OCI-LY3 (cell line): ENCODE measurements at regions not wholly inside any gene's neighbourhood (a gene's known extent, or its start where the extent isn't known, plus 50 kb on each side); places are given as distances from the start of the nearest gene placed in this dataset.

Experiments
- H2AFZ ChIP-seq: fragments of 200-600, 300-600 bp; shearing (Covaris generic); 2 replicates; pipeline ENCODE4 v1.6.0; 2014; ENCODE audit warnings: antibody characterized with exemption, low read depth, low read length
- H3K27ac ChIP-seq: fragments of 200-600, 300-600 bp; sonication (generic); 2 replicates; pipeline ENCODE4 v1.5.1; 2014; ENCODE audit warnings: mild to moderate bottlenecking, low read length, moderate library complexity, mixed read lengths
- H3K27me3 ChIP-seq: fragments of 200-600, 300-600 bp; sonication (generic); 2 replicates; pipeline ENCODE4 v1.6.1; 2014; ENCODE audit warnings: low read depth, low read length, mixed read lengths
- H3K36me3 ChIP-seq: fragments of 200-600, 300-600 bp; sonication (generic); replicated peaks from 2 replicates; pipeline ENCODE3; 2014; ENCODE audit warnings: low read depth, low read length, mixed read lengths
- H3K4me1 ChIP-seq: fragments of 300-600, 200-600 bp; sonication (generic); 2 replicates; pipeline ENCODE4 v1.6.1; 2014; ENCODE audit warnings: low read length, mixed read lengths
- H3K4me2 ChIP-seq: fragments of 200-600, 300-600 bp; sonication (generic); 2 replicates; pipeline ENCODE4 v1.6.1; 2014; ENCODE audit warnings: low read length, mixed read lengths
- H3K4me3 ChIP-seq: fragments of 300-600, 200-600 bp; sonication (generic); 2 replicates; pipeline ENCODE4 v1.5.1; 2014; ENCODE audit warnings: antibody characterized with exemption, mild to moderate bottlenecking, low read length, moderate library complexity
- H3K79me2 ChIP-seq: fragments of 300-600, 200-600 bp; shearing (Covaris generic); 2 replicates; pipeline ENCODE4 v1.6.1; 2014; ENCODE audit warnings: mild to moderate bottlenecking, low read length, mixed read lengths
- H3K9ac ChIP-seq: fragments of 300-600, 200-600 bp; shearing (Covaris generic); 2 replicates; pipeline ENCODE4 v1.6.0; 2014; ENCODE audit warnings: mild to moderate bottlenecking, low read length, moderate library complexity
- H3K9me3 ChIP-seq: fragments of 200-600, 300-600 bp; shearing (Covaris generic); 2 replicates; pipeline ENCODE4 v1.6.1; 2014; ENCODE audit warnings: low read length, mixed read lengths; ENCODE audit not compliant: insufficient read depth
- H4K20me1 ChIP-seq: fragments of 200-600, 300-600 bp; sonication (generic); 2 replicates; pipeline ENCODE4 v1.6.1; 2016; ENCODE audit warnings: low read length, mixed read lengths; ENCODE audit not compliant: insufficient read depth
- CTCF ChIP-seq: fragments of 200-600, 300-600 bp; sonication (generic); IDR thresholded peaks from 2 replicates; pipeline ENCODE4 v1.5.1; 2014; ENCODE audit warnings: antibody characterized with exemption, low read length, low read depth
- EZH2phosphoT487 ChIP-seq: fragments of 200-600 bp; shearing (Covaris generic); IDR thresholded peaks from 2 replicates; pipeline ENCODE4 v1.6.1; 2018; ENCODE audit warnings: antibody characterized with exemption, mixed run types, low read depth

- Histone ChIP-seq H3K27me3 (no peaks in the 10 kb centered on the region), H4K20me1 (no peaks in the 10 kb centered on the region), H2AFZ (no peak overlapping the region), H3K27ac (no peak overlapping the region), H3K79me2 (no peaks in the 10 kb centered on the region), H3K4me3 (no peak overlapping the region), H3K4me2 (no peak overlapping the region), H3K9me3 (no peaks in the 10 kb centered on the region), H3K36me3 (no peaks in the 10 kb centered on the region), H3K4me1 (no peaks in the 10 kb centered on the region), H3K9ac (no peak overlapping the region)
- TF ChIP-seq EZH2phosphoT487 (no peak), CTCF (no peak)
Measured at GRCh38 chr22:49021926-49022815, 805.5 kb downstream of the BRD1 start.

- Histone ChIP-seq H3K4me1 (no peaks in the 10 kb centered on the region), H3K27me3 (no peaks in the 10 kb centered on the region), H3K27ac (no peak overlapping the region), H3K9me3 (no peaks in the 10 kb centered on the region), H3K36me3 (no peaks in the 10 kb centered on the region), H3K4me3 (no peak overlapping the region), H4K20me1 (no peaks in the 10 kb centered on the region), H3K4me2 (no peak overlapping the region), H3K79me2 (no peaks in the 10 kb centered on the region), H3K9ac (no peak overlapping the region), H2AFZ (no peak overlapping the region)
- no peak for TF ChIP-seq CTCF
- no peak for TF ChIP-seq EZH2phosphoT487
Measured at GRCh38 chr22:49021131-49021925, 806.3 kb downstream of the BRD1 start.

- H3K4me1 ChIP-seq: no peaks in the 10 kb centered on the region
- H3K4me3 ChIP-seq: no peak overlapping the region
- H4K20me1 ChIP-seq: no peaks in the 10 kb centered on the region
- no peak overlapping the region for H3K4me2 ChIP-seq
- no peaks in the 10 kb centered on the region for H3K9me3 ChIP-seq
- no peak overlapping the region for H2AFZ ChIP-seq
- no peak for TF ChIP-seq EZH2phosphoT487
- TF ChIP-seq CTCF: no peak
- no peaks in the 10 kb centered on the region for H3K27me3 ChIP-seq
- no peaks in the 10 kb centered on the region for H3K36me3 ChIP-seq
- no peaks in the 10 kb centered on the region for H3K79me2 ChIP-seq
- no peak overlapping the region for H3K27ac ChIP-seq
- H3K9ac ChIP-seq: no peak overlapping the region
Measured at GRCh38 chr22:49019737-49020713, 807.6 kb downstream of the BRD1 start.
